ENCODE measurements at regions not wholly inside any gene's neighbourhood (a gene's known extent, or its start where the extent isn't known, plus 50 kb on each side); places are given as distances from the start of the nearest gene placed in this dataset.

DNA sequence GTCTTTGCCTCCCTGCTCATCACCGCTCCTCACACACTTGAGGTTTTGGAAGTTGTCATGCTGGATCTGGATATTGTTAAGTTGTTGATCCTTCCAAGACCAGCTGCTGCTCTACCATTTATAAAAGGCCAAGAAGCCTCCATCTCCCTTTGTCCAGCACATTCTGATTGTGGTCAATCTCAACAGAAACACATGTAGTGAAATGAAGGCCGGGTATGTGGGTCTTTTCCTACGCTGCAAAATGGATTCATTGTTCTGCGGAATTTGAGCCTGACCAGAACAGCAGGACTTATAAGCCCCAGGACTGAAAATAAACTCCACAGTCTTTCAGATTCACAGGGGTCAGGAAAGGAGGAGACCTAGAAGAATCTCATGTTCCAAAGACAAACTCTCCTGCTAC, 238.4 kb downstream of the CMPK2 start:
- Histone ChIP-seq H3K9me3 (no peaks in the 10 kb centered on the region), H3K27me3 (no peaks in the 10 kb centered on the region), H3K4me1 (no peaks in the 10 kb centered on the region), H3K36me3 (no peaks in the 10 kb centered on the region), H3K27ac (no peak overlapping the region), H3K4me3 (no peak overlapping the region)
- no peak for TF ChIP-seq CTCF (IDR thresholded peaks at IDR 0.05)
- DNase-seq (ENCODE audit: low spot score in 2 of 2) = no peak
- intact Hi-C loops (cut with DNase I) = no loop called here

- no peak for TF ChIP-seq CTCF (IDR thresholded peaks at IDR 0.05)
- Histone ChIP-seq H3K27me3 (no peaks in the 10 kb centered on the region), H3K36me3 (no peaks in the 10 kb centered on the region), H3K9me3 (no peaks in the 10 kb centered on the region), H3K4me3 (no peak overlapping the region), H3K27ac (no peak overlapping the region), H3K4me1 (no peaks in the 10 kb centered on the region)
- no peak for DNase-seq (ENCODE audit: low spot score in 2 of 2)
- intact Hi-C loops (cut with DNase I) = no loop called here
Observed at GRCh38 chr2:6630209-6630608, 235.5 kb downstream of the CMPK2 start.

- Histone ChIP-seq H3K27me3 (no peaks in the 10 kb centered on the region), H3K9me3 (no peaks in the 10 kb centered on the region), H3K27ac (no peak overlapping the region), H3K4me1 (no peaks in the 10 kb centered on the region), H3K36me3 (no peaks in the 10 kb centered on the region), H3K4me3 (no peak overlapping the region)
- intact Hi-C loops (cut with DNase I) = no loop called here
- TF ChIP-seq CTCF (IDR thresholded peaks at IDR 0.05) = no peak
- DNase-seq (ENCODE audit: low spot score in 2 of 2) = no peak
Observed at GRCh38 chr2:6635296-6635695, 230.4 kb downstream of the CMPK2 start.

DNA sequence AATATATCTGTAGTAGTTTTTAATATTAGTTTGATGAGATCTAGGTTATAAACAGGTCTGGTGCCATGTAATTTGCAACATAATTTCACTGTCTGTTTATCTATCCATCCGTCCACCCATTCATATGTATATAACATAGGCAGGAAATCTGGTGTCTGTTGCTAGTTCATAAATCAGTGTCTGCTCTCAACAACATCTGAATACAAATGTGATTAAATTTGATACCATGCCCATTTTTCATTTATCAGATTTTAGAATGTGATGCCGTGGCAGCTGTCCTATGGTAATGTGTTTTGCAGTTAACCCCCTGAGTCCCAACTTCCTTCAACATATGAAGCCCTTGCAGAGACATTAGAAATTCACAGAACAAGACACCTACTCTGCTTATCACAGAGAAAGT, 228.4 kb downstream of the CMPK2 start:
- DNase-seq (ENCODE audit: low spot score in 2 of 2) = no peak
- intact Hi-C loops (cut with DNase I) = no loop called here
- Histone ChIP-seq H3K36me3 (no peaks in the 10 kb centered on the region), H3K4me3 (no peak overlapping the region), H3K27ac (no peak overlapping the region), H3K9me3 (no peaks in the 10 kb centered on the region), H3K27me3 (no peaks in the 10 kb centered on the region), H3K4me1 (no peaks in the 10 kb centered on the region)
- no peak for TF ChIP-seq CTCF (IDR thresholded peaks at IDR 0.05)

- Histone ChIP-seq H3K27me3 (no peaks in the 10 kb centered on the region), H3K27ac (no peak overlapping the region), H3K9me3 (no peaks in the 10 kb centered on the region), H3K36me3 (no peaks in the 10 kb centered on the region), H3K4me1 (no peaks in the 10 kb centered on the region), H3K4me3 (no peak overlapping the region)
- DNase-seq (ENCODE audit: low spot score in 2 of 2) = no peak
- intact Hi-C loops (cut with DNase I) = no loop called here
- TF ChIP-seq CTCF (IDR thresholded peaks at IDR 0.05) = no peak
Observed at GRCh38 chr2:6639929-6640620, 225.6 kb downstream of the CMPK2 start.

- Histone ChIP-seq H3K4me1 (no peaks in the 10 kb centered on the region), H3K27ac (no peak overlapping the region), H3K4me3 (no peak overlapping the region), H3K27me3 (no peaks in the 10 kb centered on the region), H3K36me3 (no peaks in the 10 kb centered on the region), H3K9me3 (no peaks in the 10 kb centered on the region)
- DNase-seq (ENCODE audit: low spot score in 2 of 2) = no peak
- TF ChIP-seq CTCF (IDR thresholded peaks at IDR 0.05) = no peak
- intact Hi-C loops (cut with DNase I) = no loop called here
Observed at GRCh38 chr2:6640621-6641015, 225.1 kb downstream of the CMPK2 start.
